Tibial artery (tissue), 4 donors: ENCODE measurements at regions not wholly inside any gene's neighbourhood (a gene's known extent, or its start where the extent isn't known, plus 50 kb on each side); places are given as distances from the start of the nearest gene placed in this dataset.
A peak's percentile ranks its signal among the peaks of the same experiment; 100 is the strongest.

Experiments used
- DNase-seq, 2 donors: peaks; one replicate each; pipeline ENCODE4 v3.0.0-alpha.2; 2019
- H3K27ac ChIP-seq, 2 donors: fragments of 200-600 bp; sonication (generic) in 1 of 2; 1 replicate in 1 of 2; 2 replicates in 1 of 2; pipeline ENCODE4 v1.5.1; 2018 to 2019; ENCODE audit warnings: mild to moderate bottlenecking in 1 of 2
- H3K27me3 ChIP-seq, 2 donors: fragments of 200-600 bp; sonication (generic) in 1 of 2; one replicate each; pipeline versions ENCODE4 v1.5.1 to v1.6.0; 2016 to 2019
- H3K36me3 ChIP-seq, 3 donors: fragments of 200-600 bp; sonication (generic) in 2 of 3; one replicate each; pipeline ENCODE4 v1.5.1; 2016 to 2019; ENCODE audit warnings: mild to moderate bottlenecking in 2 of 3
- H3K4me1 ChIP-seq, 4 donors: fragments of 200-600 bp; sonication (generic) in 2 of 4; 1 replicate in 3 of 4; 2 replicates in 1 of 4; pipeline ENCODE4 v1.5.1; 2016 to 2019
- H3K4me3 ChIP-seq, 2 donors: fragments of 200-600 bp; sonication (generic) in 1 of 2; 1 replicate in 1 of 2; 2 replicates in 1 of 2; pipeline ENCODE4 v1.5.1; 2018 to 2019; ENCODE audit warnings: mild to moderate bottlenecking in 2 of 2
- H3K9me3 ChIP-seq, 3 donors: fragments of 200-600 bp; sonication (generic) in 1 of 3; one replicate each; pipeline ENCODE4 v1.5.1; 2016 to 2019
- CTCF ChIP-seq, 2 experiments: fragments of 200-600 bp in 1 of 2; fragments of 450-650 bp in 1 of 2; IDR thresholded peaks; one replicate each; pipeline ENCODE4 v1.5.1; 2017 to 2019; ENCODE audit warnings: antibody characterized with exemption in 2 of 2, mild to moderate bottlenecking in 1 of 2, moderate library complexity in 1 of 2
- intact Hi-C: fragments of 100-400 bp; cut with DNase I; formaldehyde crosslinking; loops from one replicate; pipeline ENCODE4 v1.15.0; 2023; ENCODE audit warnings: low total_unique reads

DNA sequence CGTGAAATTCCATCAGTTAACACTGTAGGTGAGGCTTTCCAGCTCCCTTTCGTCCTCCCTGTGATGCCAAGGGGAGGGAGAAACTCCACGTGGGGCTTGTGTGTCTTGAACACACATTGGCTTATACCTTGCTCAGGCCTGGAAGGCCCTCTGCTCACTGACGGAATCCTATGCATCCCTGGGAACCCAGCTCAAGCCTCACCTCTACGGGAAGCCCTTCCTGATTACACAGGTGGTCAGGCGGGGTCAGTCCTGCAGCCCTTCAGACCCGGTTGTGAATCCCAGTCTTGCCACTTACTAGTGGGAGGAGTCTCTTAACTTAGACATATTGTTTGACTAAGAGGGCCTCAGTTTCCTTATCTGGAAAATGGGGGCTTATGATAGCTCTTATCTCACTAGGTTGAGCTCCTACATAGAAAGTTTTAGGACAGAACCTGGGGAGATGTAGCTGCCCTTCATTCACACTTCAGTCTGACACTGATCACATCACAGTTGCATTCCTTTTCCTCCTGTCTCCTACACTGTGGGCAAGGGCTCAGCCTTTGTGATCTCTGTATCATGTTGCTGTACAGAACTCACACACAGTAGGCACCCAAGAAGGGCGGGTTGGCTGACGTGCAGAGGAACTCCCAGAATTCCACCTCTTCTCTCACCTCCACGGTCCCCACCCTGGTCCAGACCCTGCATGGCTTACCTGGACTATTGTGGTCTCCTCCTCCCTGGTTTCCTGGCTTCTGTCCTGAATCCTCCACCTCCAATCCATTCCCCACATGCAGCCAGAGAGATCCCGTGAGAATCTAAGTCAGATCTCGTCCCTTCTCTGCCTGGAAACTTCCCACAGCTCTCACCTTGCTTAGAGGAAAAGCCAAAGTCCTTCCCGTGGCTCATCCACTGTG lies 129.6 kb downstream of the CEBPB start:
- peak in 1 of 2 donors; percentile 57 for DNase-seq
- peaks cover 0 to 39% (median 33%) of the 10 kb centered on the region in 4 donors for H3K4me1 ChIP-seq
- no peak for TF ChIP-seq CTCF (IDR thresholded peaks at IDR 0.05)
- H3K27me3 ChIP-seq, result no peaks in the 10 kb centered on the region
- H3K9me3 ChIP-seq, result no peaks in the 10 kb centered on the region
- H3K4me3 ChIP-seq, result peak overlapping the region; percentile 42 to 53
- no peaks in the 10 kb centered on the region for H3K36me3 ChIP-seq
- intact Hi-C loops, result loop anchor here (10.0 kb wide), 1 partner anchor 55 kb away; no protein-coding TSS in a partner anchor
- H3K27ac ChIP-seq, result peak overlapping the region; percentile 82 to 86

- Histone ChIP-seq H3K36me3 (no peaks in the 10 kb centered on the region), H3K27ac (peak overlapping the region; percentile 82 to 86), H3K9me3 (no peaks in the 10 kb centered on the region), H3K4me1 (peaks cover 0 to 30% (median 27%) of the 10 kb centered on the region in 4 donors), H3K4me3 (peak overlapping the region; percentile 42 to 53), H3K27me3 (no peaks in the 10 kb centered on the region)
- intact Hi-C loops, result loop anchor here (10.0 kb wide), 1 partner anchor 54 kb away; no protein-coding TSS in a partner anchor
- no peak for TF ChIP-seq CTCF (IDR thresholded peaks at IDR 0.05)
- DNase-seq, result peak; percentile 94 to 98
These were observed 130.5 kb downstream of the CEBPB start for GRCh38 chr20:50320901-50321796.

GRCh38 chr20:50321797-50322480 lies 131.3 kb downstream of the CEBPB start:
- peak in 1 of 2 donors; percentile 73 for DNase-seq
- no peaks in the 10 kb centered on the region for H3K9me3 ChIP-seq
- no peaks in the 10 kb centered on the region for H3K36me3 ChIP-seq
- no peaks in the 10 kb centered on the region for H3K27me3 ChIP-seq
- peaks cover 0 to 28% (median 26%) of the 10 kb centered on the region in 4 donors for H3K4me1 ChIP-seq
- peak overlapping the region; percentile 82 to 86 for H3K27ac ChIP-seq
- peak overlapping the region in 1 of 2 donors; percentile 53 for H3K4me3 ChIP-seq
- peak in 1 of 2 experiments; percentile 17 for TF ChIP-seq CTCF (IDR thresholded peaks at IDR 0.05)
- intact Hi-C loops, result loop anchor here (10.0 kb wide), 1 partner anchor 53 kb away; no protein-coding TSS in a partner anchor

DNA sequence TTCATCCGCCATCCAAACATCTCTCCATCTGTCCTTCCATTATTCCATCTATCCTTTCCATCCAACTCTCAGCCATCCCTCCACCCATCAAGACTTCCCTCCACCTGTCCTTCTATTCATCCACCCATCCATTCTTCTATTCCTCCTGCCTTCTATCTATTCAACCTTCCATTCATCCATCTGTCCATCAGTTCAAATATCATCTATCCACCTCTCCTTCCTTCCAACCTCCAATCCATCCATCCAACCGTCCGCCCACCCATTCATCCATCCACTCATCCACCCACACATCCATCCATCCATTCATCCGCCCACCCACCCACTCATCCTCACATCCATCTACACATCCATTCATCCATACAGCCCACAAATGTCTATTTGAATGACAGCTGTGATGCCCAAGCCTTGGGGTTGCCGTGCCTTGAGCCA lies 132.1 kb downstream of the CEBPB start:
- peak in 1 of 2 donors; percentile 42 for DNase-seq
- intact Hi-C loops, result loop anchor here (10.0 kb wide), 1 partner anchor 52 kb away; no protein-coding TSS in a partner anchor
- Histone ChIP-seq H3K36me3 (no peaks in the 10 kb centered on the region), H3K27me3 (no peaks in the 10 kb centered on the region), H3K27ac (peak overlapping the region in 1 of 2 donors; percentile 86), H3K4me1 (peaks cover 0 to 28% (median 24%) of the 10 kb centered on the region in 4 donors), H3K9me3 (no peaks in the 10 kb centered on the region), H3K4me3 (no peak overlapping the region)
- TF ChIP-seq CTCF (IDR thresholded peaks at IDR 0.05), result no peak

DNA sequence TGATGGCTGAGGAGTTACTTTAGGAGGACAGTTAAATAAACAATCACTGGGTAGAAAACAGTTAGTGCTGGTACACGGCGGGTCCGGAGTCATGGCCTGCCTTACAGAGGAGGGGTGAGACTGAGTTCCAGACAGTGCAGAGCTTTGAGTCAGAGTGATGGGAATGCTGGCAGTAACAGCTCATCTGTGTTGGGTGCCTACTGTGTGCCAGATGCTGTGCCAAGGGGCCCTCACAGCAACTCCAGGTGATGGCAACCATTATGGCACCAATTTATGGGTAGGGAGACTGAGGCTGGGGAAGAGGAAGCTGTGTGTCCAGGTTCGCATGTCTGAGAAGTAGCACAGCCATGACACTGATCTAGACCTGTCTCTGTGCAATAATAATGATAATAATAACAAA lies 132.6 kb downstream of the CEBPB start:
- H3K9me3 ChIP-seq, result no peaks in the 10 kb centered on the region
- no peaks in the 10 kb centered on the region for H3K27me3 ChIP-seq
- peaks cover 0 to 28% (median 24%) of the 10 kb centered on the region in 4 donors for H3K4me1 ChIP-seq
- no peaks in the 10 kb centered on the region for H3K36me3 ChIP-seq
- intact Hi-C loops, result loop anchor here (10.0 kb wide), 1 partner anchor 52 kb away; no protein-coding TSS in a partner anchor
- TF ChIP-seq CTCF (IDR thresholded peaks at IDR 0.05), result no peak
- no peak overlapping the region for H3K27ac ChIP-seq
- DNase-seq, result peak in 1 of 2 donors; percentile 45
- no peak overlapping the region for H3K4me3 ChIP-seq
